IMR-90 (cell line): ENCODE measurements at regions not wholly inside any gene's neighbourhood (a gene's known extent, or its start where the extent isn't known, plus 50 kb on each side); places are given as distances from the start of the nearest gene placed in this dataset.

Source experiments
- ATAC-seq: fragments of 200-7000 bp; cut with Tn5 transposase; 2 replicates; pipeline ENCODE4 v1.9.1; 2020; ENCODE audit warnings: low read depth, mild to moderate bottlenecking, moderate library complexity
- BruUV-seq: library from RNA; stranded (reverse); fragments of 400-500 nt; replicated peaks from 2 replicates; lab custom pipeline; 2021; lab: Mats Ljungman, UMichigan
- CTCF ChIA-PET: fragments of 300-600 bp; formaldehyde crosslinking; extraction: SDS; loops from one replicate; lab custom pipeline; 2021; ENCODE audit warnings: antibody characterized with exemption; lab: Yijun Ruan, JAX
- POLR2A ChIA-PET: fragments of 300-600 bp; sonication (Branson Sonifier 250); formaldehyde crosslinking; loops from one replicate; lab custom pipeline; 2022; ENCODE audit warnings: antibody characterized with exemption; ENCODE audit not compliant: unreplicated experiment; lab: Charles Lee
- DNase-seq: peaks from one replicate; pipeline ENCODE4 v3.0.0; 2013
- H2AFZ ChIP-seq: replicated peaks from 2 replicates; pipeline ENCODE3; 2013; ENCODE audit warnings: low read length, mild to moderate bottlenecking; ENCODE audit not compliant: poor library complexity
- H2AK5ac ChIP-seq: 2 replicates; pipeline ENCODE4 v1.6.1; 2013; ENCODE audit warnings: low read depth, low read length, inconsistent platforms
- H2AK9ac ChIP-seq: replicated peaks from 2 replicates; pipeline ENCODE3; 2013; ENCODE audit warnings: mild to moderate bottlenecking, low read depth, low read length, moderate library complexity; ENCODE audit not compliant: poor library complexity
- H2BK120ac ChIP-seq: 2 replicates; pipeline ENCODE4 v1.6.1; 2013; ENCODE audit warnings: low read depth, low read length, inconsistent platforms
- H2BK15ac ChIP-seq: 3 replicates; pipeline ENCODE4 v1.6.1; 2013; ENCODE audit warnings: low read depth, low read length, inconsistent platforms
- H2BK20ac ChIP-seq: 2 replicates; pipeline ENCODE4 v1.6.1; 2013; ENCODE audit warnings: low read depth, mild to moderate bottlenecking, inconsistent platforms, low read length, moderate library complexity
- H2BK5ac ChIP-seq: 2 replicates; pipeline ENCODE4 v1.6.1; 2013; ENCODE audit warnings: mild to moderate bottlenecking, low read depth, low read length, inconsistent platforms; ENCODE audit not compliant: poor library complexity, severe bottlenecking
- H3K14ac ChIP-seq: replicated peaks from 2 replicates; pipeline ENCODE4 v1.6.1; 2013; ENCODE audit warnings: low read depth, low read length, inconsistent platforms
- H3K18ac ChIP-seq: 2 replicates; pipeline ENCODE4 v1.6.1; 2013; ENCODE audit warnings: low read depth, low read length, control low read depth
- H3K23ac ChIP-seq: 2 replicates; pipeline ENCODE4 v1.6.1; 2013; ENCODE audit warnings: low read depth, low read length, inconsistent platforms
- H3K27ac ChIP-seq: 2 replicates; pipeline ENCODE4 v1.5.1; 2013; ENCODE audit warnings: mild to moderate bottlenecking, control low read depth, low read length; ENCODE audit not compliant: insufficient read depth
- H3K27me3 ChIP-seq: 2 replicates; pipeline ENCODE4 v1.6.1; 2013; ENCODE audit warnings: low read length; ENCODE audit not compliant: control insufficient read depth, insufficient read depth
- H3K36me3 ChIP-seq: 2 replicates; pipeline ENCODE4 v1.6.1; 2013; ENCODE audit warnings: low read length, mixed read lengths; ENCODE audit not compliant: control insufficient read depth, insufficient read depth
- H3K4ac ChIP-seq: 2 replicates; pipeline ENCODE4 v1.6.1; 2013; ENCODE audit warnings: low read depth, low read length, inconsistent platforms
- H3K4me1 ChIP-seq: 2 replicates; pipeline ENCODE4 v1.6.1; 2013; ENCODE audit warnings: low read length, mixed read lengths; ENCODE audit not compliant: control insufficient read depth, insufficient read depth
- H3K4me2 ChIP-seq: 2 replicates; pipeline ENCODE4 v1.6.1; 2013; ENCODE audit warnings: low read depth, mild to moderate bottlenecking, control low read depth, low read length, moderate library complexity
- H3K4me3 ChIP-seq: 2 replicates; pipeline ENCODE4 v1.5.1; 2013; ENCODE audit warnings: low read depth, mild to moderate bottlenecking, control low read depth, low read length, moderate library complexity; ENCODE audit not compliant: insufficient read depth
- H3K56ac ChIP-seq: 2 replicates; pipeline ENCODE4 v1.6.1; 2013; ENCODE audit warnings: low read length, inconsistent platforms; ENCODE audit not compliant: insufficient read depth; ENCODE audit errors: extremely low read depth
- H3K79me1 ChIP-seq, 2 experiments: 2 replicates each; pipeline ENCODE4 v1.6.1; 2013; ENCODE audit warnings: low read length in 2 of 2, inconsistent platforms in 1 of 2, low read depth in 1 of 2
- H3K9ac ChIP-seq: 2 replicates; pipeline ENCODE4 v1.6.1; 2013; ENCODE audit warnings: low read depth, low read length, control low read depth
- H3K9me1 ChIP-seq: 2 replicates; pipeline ENCODE4 v1.6.1; 2013; ENCODE audit warnings: low read length, inconsistent platforms; ENCODE audit not compliant: insufficient read depth
- H3K9me3 ChIP-seq: 2 replicates; pipeline ENCODE4 v1.6.1; 2013; ENCODE audit warnings: low read length; ENCODE audit not compliant: control insufficient read depth, insufficient read depth
- H4K20me1 ChIP-seq: 2 replicates; pipeline ENCODE4 v1.6.1; 2013; ENCODE audit warnings: low read length, inconsistent platforms; ENCODE audit not compliant: insufficient read depth
- H4K5ac ChIP-seq: 2 replicates; pipeline ENCODE4 v1.6.1; 2013; ENCODE audit warnings: mild to moderate bottlenecking, low read depth, low read length, control low read depth
- H4K8ac ChIP-seq, 2 experiments: 2 replicates each; pipeline ENCODE4 v1.6.1; 2013; ENCODE audit warnings: low read depth in 2 of 2, low read length in 2 of 2, control low read depth in 1 of 2, inconsistent platforms in 1 of 2
- H4K91ac ChIP-seq: 2 replicates; pipeline ENCODE4 v1.6.1; 2013; ENCODE audit warnings: low read depth, low read length, inconsistent platforms; ENCODE audit not compliant: insufficient read depth
- CEBPB ChIP-seq: IDR thresholded peaks from 2 replicates; pipeline ENCODE4 v1.6.1; 2012; ENCODE audit warnings: low read depth, low read length, improper control_type of control experiment
- FOS ChIP-seq: fragments of 150-350 bp; IDR thresholded peaks from 2 replicates; pipeline ENCODE4 v1.6.1; 2016; ENCODE audit warnings: low read depth, low read length
- RCOR1 ChIP-seq: IDR thresholded peaks from 2 replicates; pipeline ENCODE4 v1.6.1; 2012; ENCODE audit warnings: mild to moderate bottlenecking, low read length, improper control_type of control experiment; ENCODE audit not compliant: insufficient replicate concordance
- WGBS, 2 experiments: methylation state at CpG; one replicate each; pipeline versions ENCODE4 v1.1.5 to v1.1.7; 2013; ENCODE audit warnings: missing lambda C conversion rate in 2 of 2; ENCODE audit not compliant: insufficient read length in 1 of 2; ENCODE audit errors: extremely low coverage in 2 of 2; 5-methylcytosine and 5-hydroxymethylcytosine counted together
- dilution Hi-C: fragments of 300-500 bp; cut with HindIII; formaldehyde crosslinking; loops from one replicate; pipeline ENCODE4 v1.14.3; 2018; ENCODE audit warnings: low sequenced_read_pairs; ENCODE audit not compliant: unreplicated experiment
- in situ Hi-C: fragments of 300-500 bp; cut with MboI; formaldehyde crosslinking; loops from 3 replicates; pipeline ENCODE4 v1.14.3; 2019; ENCODE audit warnings: low sequenced_read_pairs, inconsistent platforms, mixed read lengths
- intact Hi-C: fragments of 100-400 bp; cut with micrococcal nuclease; formaldehyde crosslinking; loops from 2 replicates; pipeline ENCODE4 v1.10.0; 2022

GRCh38 chr11:110027627-110028371, 65.4 kb upstream of the ZC3H12C start:
- Histone ChIP-seq H3K4ac (no peak overlapping the region), H3K23ac (no peak overlapping the region)

More at GRCh38 chr11:110027627-110028371, 65.4 kb upstream of the ZC3H12C start:
- H4K5ac ChIP-seq, result no peak overlapping the region
- in situ Hi-C loops, result no loop called here
- ATAC-seq, result no peak
- H2AK5ac ChIP-seq, result no peak overlapping the region
- H3K4me2 ChIP-seq, result no peak overlapping the region
- no peak overlapping the region for H2BK20ac ChIP-seq
- H2BK5ac ChIP-seq, result no peak overlapping the region
- TF ChIP-seq FOS (no peak), RCOR1 (no peak), CEBPB (no peak)
- no peaks in the 10 kb centered on the region for H3K9me3 ChIP-seq
- no peaks in the 10 kb centered on the region for H3K27me3 ChIP-seq
- H4K91ac ChIP-seq, result no peak overlapping the region
- no peaks in the 10 kb centered on the region for H4K20me1 ChIP-seq
- WGBS, 2 experiments, result 67% methylated on average over 1 of the region's 4 CpGs; no CpG with 5 or more reads in 1 of the 2 experiments
- ChIA-PET POLR2A (no interaction called here), CTCF (no interaction called here)
- BruUV-seq, result no TSS peak
- H3K27ac ChIP-seq, result no peak overlapping the region
- no peaks in the 10 kb centered on the region for H3K79me1 ChIP-seq
- no peak overlapping the region for H3K4me3 ChIP-seq
- no peaks in the 10 kb centered on the region for H3K9me1 ChIP-seq
- no peak for DNase-seq
- no peak overlapping the region for H2BK120ac ChIP-seq
- H3K36me3 ChIP-seq, result no peaks in the 10 kb centered on the region
- no peak overlapping the region for H3K18ac ChIP-seq
- no peak overlapping the region for H3K14ac ChIP-seq
- H3K4me1 ChIP-seq, result peaks cover 2% of the 10 kb centered on the region; the same call in 1 of the 2 replicates
- H3K9ac ChIP-seq, result no peak overlapping the region
- no peak overlapping the region for H2AK9ac ChIP-seq
- dilution Hi-C loops, result no loop called here
- H3K56ac ChIP-seq, result no peak overlapping the region
- no peak overlapping the region for H2AFZ ChIP-seq
- H2BK15ac ChIP-seq, result no peak overlapping the region
- H4K8ac ChIP-seq, result no peak overlapping the region
- intact Hi-C loops, result no loop called here
